ENCODE measurements at regions not wholly inside any gene's neighbourhood (a gene's known extent, or its start where the extent isn't known, plus 50 kb on each side); places are given as distances from the start of the nearest gene placed in this dataset.

DNA sequence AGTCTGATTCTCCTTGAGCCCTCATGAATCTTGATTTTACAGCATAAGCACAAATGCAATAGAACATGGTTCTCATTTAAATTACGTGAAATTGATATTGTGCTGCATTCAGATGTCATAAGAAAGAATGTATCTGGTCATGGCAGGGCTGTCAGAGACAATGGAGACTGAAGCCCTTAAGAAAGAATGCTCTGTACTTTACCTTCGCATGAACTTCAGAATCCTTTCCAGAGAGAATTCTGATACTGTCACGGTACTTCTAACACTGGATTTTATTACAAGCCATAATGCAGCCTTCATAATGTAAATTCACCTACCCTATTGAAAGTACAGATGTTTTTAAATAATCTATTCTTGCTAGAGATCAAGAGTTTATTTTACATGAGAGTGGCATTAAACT lies 677.9 kb upstream of the ADGRL3 start:
- no peak for DNase-seq (ENCODE audit: low read depth)

DNA sequence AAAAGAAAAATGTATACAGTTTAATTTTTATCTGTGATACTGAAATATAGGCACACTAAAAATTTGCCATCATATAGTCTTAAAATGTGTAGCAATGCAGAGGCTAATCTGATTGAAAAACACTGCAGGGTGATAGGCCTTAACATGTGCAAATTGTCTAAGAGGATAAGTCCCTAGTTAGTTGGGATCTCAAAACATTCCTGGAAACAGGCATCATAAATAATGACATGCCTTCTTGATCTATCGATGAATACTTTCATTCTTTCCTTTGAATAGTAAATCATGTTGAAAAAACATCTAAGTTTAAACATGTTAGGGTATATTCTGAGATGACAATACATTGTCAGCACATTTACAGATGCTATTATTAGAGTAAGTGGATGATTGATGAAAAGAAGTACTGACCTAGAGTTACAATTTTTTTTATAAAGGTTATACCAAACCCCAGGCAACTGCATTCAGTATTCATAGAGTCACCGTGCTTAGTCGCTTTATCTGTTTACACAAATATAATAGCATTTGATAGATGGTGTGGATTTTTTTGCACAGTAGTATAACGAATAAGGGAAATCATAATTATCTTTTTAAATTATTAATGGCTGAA lies 668.2 kb upstream of the ADGRL3 start:
- no peak for DNase-seq (ENCODE audit: low read depth)

DNA sequence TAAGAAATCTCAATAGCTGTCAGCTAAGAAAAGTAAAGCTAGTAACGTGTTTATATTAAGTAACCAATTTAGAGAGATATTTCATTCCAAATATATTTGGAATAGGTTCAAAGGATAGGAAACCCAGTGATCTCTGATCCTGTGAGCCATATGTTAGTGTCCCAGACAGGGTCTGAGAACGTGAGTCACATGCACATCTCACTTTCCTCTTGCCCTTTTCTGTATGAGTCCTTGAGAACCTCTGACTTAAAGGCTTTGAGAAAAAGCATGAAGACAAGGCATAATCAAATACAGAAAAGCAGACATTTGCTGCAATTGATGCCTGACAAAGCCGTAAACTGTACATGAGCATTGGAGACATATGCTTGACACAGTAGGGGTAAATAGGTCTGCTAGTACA lies 655.1 kb upstream of the ADGRL3 start:
- DNase-seq (ENCODE audit: low read depth): no peak

DNA sequence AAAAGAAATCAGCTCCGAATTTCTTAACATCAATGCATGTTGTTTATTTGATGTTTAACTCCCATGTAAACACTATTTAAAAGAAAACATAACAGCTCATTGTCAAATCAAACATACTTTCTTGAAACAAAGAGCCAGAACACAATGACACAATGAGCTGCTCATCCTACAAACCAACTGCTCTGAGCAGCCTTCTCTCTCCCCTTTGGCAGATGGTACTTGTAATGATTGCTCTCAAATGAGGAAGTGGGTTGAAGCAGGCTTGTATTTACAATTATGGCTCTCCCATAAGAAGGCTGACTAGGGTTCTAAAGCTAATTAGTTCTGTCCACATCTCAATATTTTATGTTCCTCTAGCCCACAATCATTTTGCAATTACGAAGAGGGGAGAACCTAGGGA lies 637.8 kb upstream of the ADGRL3 start:
- no peak for DNase-seq (ENCODE audit: low read depth)

DNA sequence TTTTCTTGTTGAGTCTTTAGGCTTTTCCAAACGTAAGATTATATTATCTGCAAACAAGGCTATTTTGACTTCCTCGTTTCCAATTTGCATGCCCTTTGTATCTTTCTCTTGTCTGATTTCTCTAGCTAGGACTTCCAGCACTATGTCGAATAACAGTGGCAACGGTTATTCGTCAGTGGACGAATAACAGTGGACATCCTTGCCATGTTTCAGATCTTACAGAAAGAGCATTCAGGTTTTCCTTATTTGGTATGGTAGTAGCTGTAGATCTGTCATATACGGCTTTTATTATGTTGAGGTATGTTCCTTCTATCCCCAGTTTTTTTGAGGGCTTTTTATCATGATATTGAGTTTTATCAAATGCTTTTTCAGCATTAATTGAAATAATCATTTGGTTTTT lies 634.6 kb upstream of the ADGRL3 start:
- DNase-seq (ENCODE audit: low read depth): no peak

DNA sequence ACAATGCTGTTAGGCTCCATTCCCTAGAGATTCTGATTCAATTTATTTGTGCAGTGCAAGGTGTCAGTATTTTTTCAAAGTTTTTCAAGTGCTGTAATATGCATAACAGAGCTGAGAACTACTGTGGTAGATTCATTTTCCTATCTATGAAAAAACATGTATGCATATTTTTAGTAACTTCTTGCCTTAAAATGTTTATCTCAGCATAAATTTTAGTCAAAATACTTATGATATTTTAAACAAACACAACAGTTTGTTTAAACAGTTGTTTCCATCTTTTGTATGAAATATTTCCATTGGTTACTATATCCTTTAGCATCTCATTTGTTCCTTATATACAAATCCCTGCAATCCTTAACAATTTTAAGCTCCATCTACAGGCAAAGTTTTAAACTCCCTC lies 624.8 kb upstream of the ADGRL3 start:
- DNase-seq (ENCODE audit: low read depth): no peak

DNA sequence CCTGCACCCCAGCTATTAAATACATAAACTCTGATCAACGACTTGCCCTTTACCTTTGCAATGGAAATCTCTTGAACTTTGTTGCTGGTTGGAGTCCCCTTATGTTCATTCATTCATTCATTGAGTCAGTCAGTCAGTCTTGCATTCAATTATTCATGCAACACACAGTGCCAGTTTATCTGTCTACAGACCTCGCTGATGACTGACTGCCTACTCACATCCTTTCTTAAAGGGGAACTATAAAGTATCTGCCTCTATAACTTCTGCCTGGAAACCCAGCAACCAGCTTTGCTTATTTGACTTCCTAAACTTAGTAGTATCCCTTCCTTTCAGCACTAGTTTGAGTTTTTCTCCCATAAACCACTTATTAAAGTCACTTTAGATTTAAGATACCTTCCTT lies 620.8 kb upstream of the ADGRL3 start:
- DNase-seq (ENCODE audit: low read depth): no peak

DNA sequence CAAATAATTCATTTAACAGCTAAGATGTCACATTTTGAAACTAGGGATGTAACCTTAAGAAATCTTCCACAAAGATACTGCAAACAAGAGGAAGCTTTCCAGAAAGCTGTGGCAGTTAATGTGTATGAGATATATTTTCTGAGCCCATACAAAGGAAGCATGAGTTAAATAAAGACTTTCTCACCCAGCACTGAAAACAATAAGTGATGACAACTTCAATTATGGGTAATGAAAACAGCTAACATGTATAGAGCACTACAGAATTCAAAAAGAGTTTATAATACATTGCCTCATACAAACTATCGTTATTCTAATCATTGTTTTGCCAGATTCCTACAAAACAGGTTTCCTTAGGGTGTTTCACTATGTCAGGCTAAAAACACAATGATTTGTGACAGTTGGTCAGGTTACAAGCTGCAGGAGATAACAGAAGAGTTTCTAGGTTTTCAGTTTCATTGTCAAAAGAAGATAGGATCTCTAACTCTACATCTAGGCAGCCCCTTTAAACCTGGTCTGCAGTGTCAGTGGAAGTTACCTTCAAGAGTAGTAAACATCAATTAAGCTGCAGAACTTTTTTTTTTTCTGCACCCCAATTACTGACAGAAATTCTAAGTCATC lies 618.1 kb upstream of the ADGRL3 start:
- DNase-seq (ENCODE audit: low read depth): no peak

DNA sequence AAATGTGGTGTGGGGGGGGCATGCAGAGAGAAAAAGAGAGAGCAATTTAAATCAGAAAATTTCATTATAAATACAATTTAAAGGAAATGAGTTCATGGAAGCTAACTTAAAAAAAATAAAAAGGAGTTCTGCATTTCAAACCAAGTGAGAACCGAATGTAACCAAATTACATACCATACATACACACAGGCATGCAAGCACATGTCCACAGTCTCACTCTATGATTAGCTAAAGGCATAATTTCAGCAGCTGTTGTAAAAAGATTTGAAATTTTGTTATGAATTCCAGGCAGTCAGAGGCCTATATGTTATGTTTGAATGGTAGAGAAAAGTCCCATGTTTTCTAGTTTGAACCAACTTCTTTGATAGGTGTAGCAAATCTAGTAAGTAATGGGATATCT lies 611.6 kb upstream of the ADGRL3 start:
- no peak for DNase-seq (ENCODE audit: low read depth)

DNA sequence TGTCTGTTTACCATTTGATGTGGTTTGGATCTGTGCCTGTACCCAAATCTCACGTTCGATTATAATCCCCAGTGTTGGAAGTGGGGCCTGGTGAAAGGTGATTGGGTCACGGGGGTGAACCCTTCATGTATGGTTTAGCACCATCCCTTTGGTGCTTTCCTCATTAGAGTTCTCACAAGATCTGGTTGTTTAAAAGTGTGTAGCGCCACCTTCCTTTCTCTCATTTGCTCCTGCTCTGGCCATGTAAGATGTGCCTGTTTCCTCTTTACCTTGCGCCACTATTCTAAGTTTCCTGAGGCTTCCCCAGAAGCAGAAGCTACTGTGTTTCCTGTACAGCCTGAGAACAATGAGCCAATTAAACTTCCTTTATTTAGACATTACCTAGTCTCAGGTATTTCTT lies 610.7 kb upstream of the ADGRL3 start:
- no peak for DNase-seq (ENCODE audit: low read depth)

DNA sequence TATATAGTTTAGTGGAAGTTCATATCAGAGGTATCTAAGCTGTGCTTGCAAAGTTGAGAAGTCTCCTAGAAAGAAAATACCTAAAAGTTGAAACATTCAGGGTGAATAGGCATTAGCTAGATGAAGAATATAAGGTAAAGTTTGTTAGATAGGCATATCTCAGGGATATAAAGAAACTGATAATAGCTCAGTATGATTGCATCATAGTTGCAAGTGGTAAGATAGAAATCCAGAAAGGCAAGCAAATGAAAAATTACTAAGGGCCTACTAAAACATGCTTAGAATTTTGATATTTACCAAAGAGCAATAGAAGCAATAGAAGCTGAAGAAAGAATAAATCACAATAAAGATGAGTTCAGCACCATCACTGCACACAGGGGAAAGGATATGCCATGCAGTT lies 610.0 kb upstream of the ADGRL3 start:
- DNase-seq (ENCODE audit: low read depth): no peak

DNA sequence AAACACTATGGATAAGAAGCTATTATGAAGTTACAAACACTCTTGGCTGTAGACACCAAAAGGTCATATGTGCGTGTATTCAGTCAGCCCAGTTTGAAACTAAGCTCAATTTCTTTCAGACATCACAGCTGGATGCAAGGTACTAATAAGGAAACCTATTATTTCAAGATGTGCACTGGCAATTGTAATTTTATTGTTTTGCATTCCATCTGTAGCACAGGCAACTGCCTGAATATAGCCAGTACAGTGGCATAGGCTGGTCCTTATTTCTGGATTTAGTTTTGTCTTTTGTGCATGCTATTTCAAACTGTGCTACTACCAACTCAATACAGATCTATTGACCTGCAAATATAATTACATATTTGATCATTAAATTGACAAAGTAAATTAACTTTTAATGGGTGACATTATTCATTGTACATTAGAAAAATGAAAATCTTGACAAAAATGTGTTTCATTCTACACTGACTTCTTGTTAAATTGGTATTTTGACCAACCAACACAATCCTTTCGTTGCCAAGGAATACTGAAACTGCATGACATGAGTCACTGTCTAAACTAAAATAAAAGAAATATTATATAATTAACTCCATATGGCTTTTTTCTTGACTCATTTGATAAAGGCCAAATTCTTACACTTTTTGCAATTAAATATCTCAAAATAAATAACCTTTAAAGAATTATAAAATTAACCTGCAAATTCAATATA lies 594.3 kb upstream of the ADGRL3 start:
- peak; percentile 61 for DNase-seq (ENCODE audit: low read depth)

DNA sequence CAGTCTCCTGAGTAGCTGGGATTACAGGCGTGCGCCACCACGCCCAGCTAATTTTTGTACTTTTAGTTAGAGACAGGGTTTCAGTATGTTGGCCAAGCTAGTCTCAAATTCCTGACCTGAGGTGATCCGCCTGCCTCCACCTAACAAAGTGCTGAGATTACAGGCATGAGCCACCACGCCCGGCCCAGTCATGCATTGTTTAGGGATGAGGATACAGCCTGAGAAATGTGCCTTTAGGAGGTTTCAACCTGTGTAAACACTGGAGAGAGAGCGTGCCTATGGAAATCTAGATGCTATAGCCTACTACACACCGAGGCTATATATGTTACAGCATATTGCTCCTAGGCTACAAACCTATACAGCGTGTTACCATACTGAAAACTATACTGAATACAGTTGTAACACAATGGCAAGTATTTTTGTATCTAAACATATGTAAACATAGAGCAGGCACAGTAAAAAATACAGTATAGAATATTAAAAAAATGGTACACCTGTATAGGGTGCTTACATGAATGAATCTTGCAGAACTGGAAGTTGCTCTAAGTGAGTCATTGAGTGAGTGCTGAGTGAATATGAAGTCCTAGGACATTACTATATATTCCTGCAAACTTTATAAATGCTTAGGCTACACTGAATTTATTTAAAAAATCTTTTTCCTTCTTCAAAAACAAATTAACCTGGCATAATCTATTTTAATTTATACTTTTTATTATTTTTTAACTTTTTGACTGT lies 588.2 kb upstream of the ADGRL3 start:
- DNase-seq (ENCODE audit: low read depth): no peak

DNA sequence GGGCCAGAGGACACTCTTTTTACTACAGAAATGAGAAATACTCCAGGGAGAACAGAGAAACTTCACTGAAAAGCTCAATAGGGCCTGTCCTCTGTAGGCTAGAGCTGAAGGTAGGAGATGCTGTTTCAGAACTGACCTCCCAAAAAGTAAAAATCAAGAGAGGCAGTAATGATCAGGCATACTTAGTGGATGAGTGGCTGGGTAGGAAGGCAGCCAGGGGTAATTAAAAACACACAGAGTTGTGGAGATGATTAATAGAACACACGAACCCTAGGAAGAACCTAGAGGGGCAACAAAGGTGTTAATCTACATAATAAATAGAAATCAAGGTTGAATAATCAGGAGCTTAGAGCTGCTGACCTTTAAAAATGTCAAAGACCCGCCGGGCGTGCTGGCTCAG lies 582.4 kb upstream of the ADGRL3 start:
- DNase-seq (ENCODE audit: low read depth): no peak

DNA sequence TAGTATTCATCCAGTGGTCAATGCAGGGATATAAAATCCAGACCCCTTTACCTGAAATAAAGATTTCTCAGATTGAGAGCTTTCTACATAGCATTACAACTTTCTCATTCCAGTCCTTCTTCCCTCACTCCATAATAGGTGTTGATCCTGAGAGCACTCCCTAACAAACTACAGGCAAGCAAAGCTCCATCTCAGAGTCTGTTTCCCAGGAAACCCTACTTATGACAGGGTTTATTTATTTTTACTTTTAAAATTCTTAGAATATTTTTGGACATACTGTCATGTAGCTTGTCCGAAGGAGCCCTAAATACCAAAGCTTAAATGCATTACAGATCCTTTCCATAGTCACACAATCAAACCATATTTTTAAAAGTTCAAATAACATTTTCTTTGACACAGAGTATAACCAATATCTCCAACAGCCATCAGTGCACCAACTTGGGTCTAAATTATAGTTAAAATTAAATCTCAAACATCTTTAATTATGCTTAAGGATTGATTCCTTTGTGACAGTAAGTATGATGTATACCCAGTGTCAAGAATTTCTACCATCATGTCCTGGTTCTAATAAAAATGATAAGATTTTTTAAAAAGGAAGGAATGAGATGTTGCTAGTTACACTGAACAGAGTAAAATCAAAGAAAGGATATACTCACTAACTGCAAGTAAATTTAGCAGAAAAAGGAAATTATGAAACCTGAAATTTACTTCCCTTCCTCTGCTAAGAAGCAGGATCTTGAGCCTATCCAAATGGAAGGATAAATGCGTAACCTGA lies 580.4 kb upstream of the ADGRL3 start:
- DNase-seq (ENCODE audit: low read depth): no peak

DNA sequence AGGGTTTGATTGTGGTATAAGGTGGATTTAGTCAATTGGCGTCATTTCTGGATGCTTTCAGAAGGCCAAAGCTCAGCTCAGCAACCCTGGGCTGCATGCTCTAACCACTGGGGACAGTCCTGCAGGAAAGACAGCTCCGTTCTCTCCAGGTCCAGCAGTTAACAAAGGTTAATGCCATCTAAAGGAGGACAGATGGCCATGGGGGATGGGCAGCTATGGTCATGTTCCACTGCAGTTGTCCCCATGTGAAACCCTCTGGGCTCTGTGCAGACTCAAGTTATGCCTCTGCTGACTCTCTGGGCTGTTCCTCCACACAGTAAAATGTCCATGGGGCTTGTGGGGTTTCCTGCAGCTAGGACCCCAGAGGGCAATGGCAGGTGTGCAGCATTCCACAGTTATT lies 562.1 kb upstream of the ADGRL3 start:
- DNase-seq (ENCODE audit: low read depth): no peak

DNA sequence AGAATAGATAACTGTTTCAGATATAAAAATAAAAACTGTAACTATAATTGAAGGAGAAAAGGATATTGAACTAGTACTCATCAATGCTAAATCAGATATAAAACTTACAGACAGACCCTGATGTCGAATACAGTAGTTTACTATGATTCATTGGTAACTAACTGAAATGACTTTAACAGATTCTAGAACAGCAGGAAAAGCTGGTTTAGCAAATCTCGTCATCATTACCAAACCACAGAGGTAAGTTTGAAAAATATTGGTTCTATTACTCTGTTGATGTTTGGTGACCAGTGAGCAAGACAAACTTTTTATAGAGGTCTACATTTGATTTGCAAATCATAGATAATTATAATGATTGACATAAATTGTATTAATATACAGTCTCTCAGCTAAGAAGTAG lies 551.4 kb upstream of the ADGRL3 start:
- DNase-seq (ENCODE audit: low read depth): no peak

DNA sequence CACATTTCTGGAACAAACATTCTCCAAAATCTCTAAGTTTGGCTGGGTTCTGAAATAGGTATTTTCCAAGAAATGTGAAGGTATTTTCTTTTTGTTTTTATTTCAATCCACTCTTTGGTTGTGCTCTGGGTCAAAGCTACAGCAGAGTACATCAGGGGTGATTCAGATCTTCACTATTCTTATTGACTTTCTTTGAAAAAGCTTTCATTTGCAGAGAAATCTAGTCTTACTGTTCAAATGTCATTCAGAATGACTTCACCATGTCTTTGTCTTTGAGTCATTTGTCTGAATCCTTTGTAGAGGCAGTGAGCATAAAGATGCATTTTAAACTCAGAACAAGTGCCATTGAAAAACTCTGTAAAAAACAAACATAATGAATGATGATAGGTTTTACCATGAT lies 547.2 kb upstream of the ADGRL3 start:
- DNase-seq (ENCODE audit: low read depth): no peak

DNA sequence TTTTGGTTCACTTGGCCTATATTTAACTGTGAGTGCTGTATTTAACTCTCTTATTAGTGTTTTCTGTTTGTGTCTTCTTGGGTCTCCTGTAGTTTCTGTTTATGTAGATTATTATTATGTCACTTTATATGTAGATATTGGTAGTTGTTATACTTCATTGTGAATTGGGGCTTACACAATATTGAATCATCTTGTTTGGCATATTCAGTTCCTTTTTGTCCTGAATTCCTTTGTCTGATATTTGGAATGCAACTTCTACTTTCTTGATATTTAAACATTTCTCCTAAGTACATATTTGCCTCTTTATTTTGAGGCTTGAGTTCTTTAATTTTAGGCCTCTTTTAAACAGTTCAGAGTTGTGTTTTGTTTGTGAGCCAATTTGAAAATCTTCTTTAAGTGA lies 544.8 kb upstream of the ADGRL3 start:
- DNase-seq (ENCODE audit: low read depth): no peak

DNA sequence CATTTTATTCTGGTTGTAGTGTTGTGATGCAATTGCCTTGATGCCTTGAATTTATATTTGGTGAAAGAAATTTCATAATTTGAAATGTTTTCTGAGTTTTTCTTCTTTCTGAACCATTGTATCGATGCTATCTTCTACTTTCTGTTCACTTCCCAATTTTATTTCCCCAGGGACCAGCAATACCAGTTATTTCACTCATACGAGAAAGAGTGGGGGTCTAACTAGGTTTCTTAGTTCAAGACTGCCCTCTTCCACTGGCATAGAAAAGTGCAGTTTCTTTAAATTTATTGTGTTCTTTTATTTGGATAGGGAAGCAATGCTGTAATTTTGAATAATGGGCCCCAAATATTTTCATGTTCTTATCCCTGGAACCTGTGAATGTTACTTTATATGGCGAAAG lies 544.0 kb upstream of the ADGRL3 start:
- DNase-seq (ENCODE audit: low read depth): peak; percentile 20

DNA sequence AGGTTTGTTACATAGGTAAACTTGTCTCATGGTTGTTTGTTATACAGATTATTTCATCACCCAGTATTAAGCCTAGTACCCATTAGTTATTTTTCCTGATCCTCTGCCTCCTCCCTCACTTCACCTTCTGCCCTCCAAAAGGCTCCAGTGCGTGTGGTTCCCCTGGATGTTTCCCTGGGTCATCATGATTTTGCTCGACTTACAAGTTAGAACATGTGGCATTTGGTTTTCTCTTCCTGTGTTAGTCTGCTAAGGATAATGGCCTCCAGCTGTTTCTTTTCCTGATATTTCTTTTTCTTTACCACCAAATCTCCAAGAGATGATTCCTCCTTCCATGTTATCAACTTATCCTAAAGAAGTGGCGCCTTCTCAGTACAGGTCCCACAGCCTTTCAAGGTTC lies 543.1 kb upstream of the ADGRL3 start:
- no peak for DNase-seq (ENCODE audit: low read depth)

DNA sequence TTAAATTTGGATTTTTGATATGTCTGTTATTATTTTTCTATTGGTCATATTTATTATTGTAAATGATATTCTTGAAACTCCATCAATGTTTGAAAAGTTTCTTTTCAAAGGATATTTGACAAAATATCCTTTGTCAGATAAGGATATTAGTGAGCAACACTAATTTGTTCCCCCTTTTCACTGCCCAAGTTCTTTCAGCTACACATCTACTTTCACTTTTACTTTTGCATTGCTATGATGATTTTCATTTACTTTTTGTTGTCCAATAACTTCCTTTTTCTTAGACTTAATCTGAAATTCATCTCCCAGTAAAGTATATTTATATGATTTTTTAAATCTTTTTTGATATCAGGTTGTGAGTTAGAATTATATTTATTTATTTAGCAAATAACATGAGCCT lies 542.3 kb upstream of the ADGRL3 start:
- DNase-seq (ENCODE audit: low read depth): no peak

Data from fibroblast of the conjunctiva (primary cell).